DOHH2 (cell line): ENCODE measurements at regions not wholly inside any gene's neighbourhood (a gene's known extent, or its start where the extent isn't known, plus 50 kb on each side); places are given as distances from the start of the nearest gene placed in this dataset.

Experiments
- H3F3A ChIP-seq: fragments of 200-600 bp; sonication (generic), shearing (Covaris generic); 2 replicates; pipeline ENCODE4 v1.6.0; 2016; ENCODE audit warnings: antibody characterized with exemption, mild to moderate bottlenecking; ENCODE audit not compliant: control insufficient read depth, insufficient read depth
- H3K27ac ChIP-seq: fragments of 200-600 bp; sonication (generic); 2 replicates; pipeline ENCODE4 v1.5.1; 2014; ENCODE audit warnings: low read depth, mild to moderate bottlenecking, low read length, moderate library complexity
- H3K27me3 ChIP-seq: fragments of 200-600 bp; sonication (generic); 2 replicates; pipeline ENCODE4 v1.6.1; 2014; ENCODE audit warnings: mild to moderate bottlenecking, low read length, mixed read lengths; ENCODE audit not compliant: control insufficient read depth
- H3K36me3 ChIP-seq: fragments of 200-600 bp; sonication (generic); 2 replicates; pipeline ENCODE4 v1.6.1; 2014; ENCODE audit warnings: mild to moderate bottlenecking, low read length, moderate library complexity, mixed read lengths; ENCODE audit not compliant: control insufficient read depth
- H3K4me1 ChIP-seq: fragments of 200-600 bp; sonication (generic); 2 replicates; pipeline ENCODE4 v1.6.1; 2014; ENCODE audit warnings: mild to moderate bottlenecking, low read length, mixed read lengths; ENCODE audit not compliant: control insufficient read depth
- H3K4me2 ChIP-seq: fragments of 200-600 bp; sonication (generic); 2 replicates; pipeline ENCODE4 v1.6.0; 2014; ENCODE audit warnings: mild to moderate bottlenecking, low read length, moderate library complexity
- H3K4me3 ChIP-seq: fragments of 200-600 bp; sonication (generic); 2 replicates; pipeline ENCODE4 v1.5.1; 2014; ENCODE audit warnings: mild to moderate bottlenecking, low read length, mixed read lengths
- H3K79me2 ChIP-seq: fragments of 200-600 bp; sonication (generic); 2 replicates; pipeline ENCODE4 v1.6.1; 2014; ENCODE audit warnings: mild to moderate bottlenecking, low read length, mixed read lengths; ENCODE audit not compliant: control insufficient read depth
- H3K9me2 ChIP-seq: fragments of 200-600 bp; sonication (generic); replicated peaks from 2 replicates; pipeline ENCODE4 v1.6.1; 2014; ENCODE audit warnings: mild to moderate bottlenecking, low read length, mixed read lengths; ENCODE audit not compliant: control insufficient read depth
- H3K9me3 ChIP-seq: fragments of 200-600 bp; sonication (generic); 2 replicates; pipeline ENCODE4 v1.6.1; 2014; ENCODE audit warnings: antibody characterized with exemption, low read length, mixed read lengths; ENCODE audit not compliant: control insufficient read depth, insufficient read depth
- H4K20me1 ChIP-seq: fragments of 200-600 bp; sonication (generic); 2 replicates; pipeline ENCODE4 v1.6.0; 2014; ENCODE audit warnings: low read depth, mild to moderate bottlenecking, antibody characterized with exemption, low read length, moderate library complexity; ENCODE audit not compliant: control insufficient read depth, insufficient read depth
- EZH2phosphoT487 ChIP-seq: fragments of 200-600 bp; sonication (generic); IDR thresholded peaks from 2 replicates; pipeline ENCODE4 v1.6.1; 2017; ENCODE audit warnings: borderline replicate concordance, mild to moderate bottlenecking, antibody characterized with exemption, low read length, moderate library complexity, mixed read lengths
- TF ChIP-seq, protein P1 (sequence below): fragments of 200-600 bp; sonication (generic); IDR thresholded peaks from one replicate; pipeline ENCODE4 v1.5.1; 2014; ENCODE audit warnings: antibody characterized with exemption, mild to moderate bottlenecking, low read depth, low read length; ENCODE audit not compliant: poor library complexity, severe bottlenecking

GRCh38 chr21:22346576-22346975, 1348.4 kb downstream of the NCAM2 start:
- TF ChIP-seq, protein P1, sequence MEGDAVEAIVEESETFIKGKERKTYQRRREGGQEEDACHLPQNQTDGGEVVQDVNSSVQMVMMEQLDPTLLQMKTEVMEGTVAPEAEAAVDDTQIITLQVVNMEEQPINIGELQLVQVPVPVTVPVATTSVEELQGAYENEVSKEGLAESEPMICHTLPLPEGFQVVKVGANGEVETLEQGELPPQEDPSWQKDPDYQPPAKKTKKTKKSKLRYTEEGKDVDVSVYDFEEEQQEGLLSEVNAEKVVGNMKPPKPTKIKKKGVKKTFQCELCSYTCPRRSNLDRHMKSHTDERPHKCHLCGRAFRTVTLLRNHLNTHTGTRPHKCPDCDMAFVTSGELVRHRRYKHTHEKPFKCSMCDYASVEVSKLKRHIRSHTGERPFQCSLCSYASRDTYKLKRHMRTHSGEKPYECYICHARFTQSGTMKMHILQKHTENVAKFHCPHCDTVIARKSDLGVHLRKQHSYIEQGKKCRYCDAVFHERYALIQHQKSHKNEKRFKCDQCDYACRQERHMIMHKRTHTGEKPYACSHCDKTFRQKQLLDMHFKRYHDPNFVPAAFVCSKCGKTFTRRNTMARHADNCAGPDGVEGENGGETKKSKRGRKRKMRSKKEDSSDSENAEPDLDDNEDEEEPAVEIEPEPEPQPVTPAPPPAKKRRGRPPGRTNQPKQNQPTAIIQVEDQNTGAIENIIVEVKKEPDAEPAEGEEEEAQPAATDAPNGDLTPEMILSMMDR = no peak
- TF ChIP-seq EZH2phosphoT487 = no peak

GRCh38 chr21:22351076-22351475, 1352.9 kb downstream of the NCAM2 start:
- Histone ChIP-seq H3F3A (no peaks in the 10 kb centered on the region), H3K36me3 (no peaks in the 10 kb centered on the region), H3K79me2 (no peaks in the 10 kb centered on the region), H3K27ac (no peak overlapping the region), H3K27me3 (no peaks in the 10 kb centered on the region), H3K4me3 (no peak overlapping the region), H3K9me2 (no peaks in the 10 kb centered on the region), H3K9me3 (peaks cover 8% of the 10 kb centered on the region), H3K4me1 (no peaks in the 10 kb centered on the region), H4K20me1 (no peaks in the 10 kb centered on the region), H3K4me2 (no peak overlapping the region)
- no peak for TF ChIP-seq EZH2phosphoT487

More at GRCh38 chr21:22346576-22346975, 1348.4 kb downstream of the NCAM2 start:
- Histone ChIP-seq H4K20me1 (no peaks in the 10 kb centered on the region), H3K4me1 (no peaks in the 10 kb centered on the region), H3F3A (no peaks in the 10 kb centered on the region), H3K79me2 (no peaks in the 10 kb centered on the region), H3K4me2 (no peak overlapping the region), H3K9me3 (no peaks in the 10 kb centered on the region; the same call in 1 of the 2 replicates), H3K27me3 (no peaks in the 10 kb centered on the region), H3K9me2 (no peaks in the 10 kb centered on the region), H3K27ac (no peak overlapping the region), H3K4me3 (no peak overlapping the region), H3K36me3 (no peaks in the 10 kb centered on the region)

- TF ChIP-seq, protein P1 = no peak
- TF ChIP-seq EZH2phosphoT487 = no peak
- Histone ChIP-seq H3K36me3 (no peaks in the 10 kb centered on the region), H3K79me2 (no peaks in the 10 kb centered on the region), H4K20me1 (no peaks in the 10 kb centered on the region), H3K4me1 (no peaks in the 10 kb centered on the region), H3K4me2 (no peak overlapping the region), H3K9me3 (peaks cover 8% of the 10 kb centered on the region), H3K27ac (no peak overlapping the region), H3K9me2 (no peaks in the 10 kb centered on the region), H3K4me3 (no peak overlapping the region), H3F3A (no peaks in the 10 kb centered on the region), H3K27me3 (no peaks in the 10 kb centered on the region)
These were observed 1353.9 kb downstream of the NCAM2 start for GRCh38 chr21:22352088-22352487.

DNA sequence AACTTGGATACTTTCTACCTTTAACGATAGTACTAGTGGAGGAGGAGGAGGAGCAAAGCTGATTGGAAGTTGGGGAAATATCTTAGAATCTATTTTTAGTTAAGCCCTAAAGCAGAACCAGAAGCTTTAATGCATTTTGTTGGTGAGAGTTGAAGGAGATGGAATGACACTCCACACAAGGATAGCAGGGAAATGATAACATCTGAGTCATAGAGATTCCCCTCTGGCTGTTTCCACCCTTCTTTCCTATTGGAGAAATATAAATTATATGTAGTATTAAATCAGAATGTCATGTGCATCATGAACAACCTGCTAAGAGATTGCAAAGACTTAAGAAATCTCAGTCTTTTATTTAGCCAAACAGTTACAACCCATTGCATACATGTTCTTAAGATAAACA, 1357.7 kb downstream of the NCAM2 start:
- Histone ChIP-seq H3F3A (no peaks in the 10 kb centered on the region), H3K27me3 (no peaks in the 10 kb centered on the region), H3K4me1 (no peaks in the 10 kb centered on the region), H3K9me2 (no peaks in the 10 kb centered on the region), H4K20me1 (no peaks in the 10 kb centered on the region), H3K4me3 (no peak overlapping the region), H3K9me3 (peaks cover 8% of the 10 kb centered on the region; the same call in 1 of the 2 replicates), H3K36me3 (no peaks in the 10 kb centered on the region), H3K4me2 (no peak overlapping the region), H3K27ac (no peak overlapping the region), H3K79me2 (no peaks in the 10 kb centered on the region)
- TF ChIP-seq EZH2phosphoT487 = no peak
- TF ChIP-seq, protein P1 = no peak
